ENCODE measurements at regions not wholly inside any gene's neighbourhood (a gene's known extent, or its start where the extent isn't known, plus 50 kb on each side); places are given as distances from the start of the nearest gene placed in this dataset.
"Not testable (repeated sequence)": the region's sequence is repeated elsewhere in the genome, so short reads cannot be mapped to it uniquely, and the experiment has no call there.

- no peak overlapping the region for H3K4me3 Mint-ChIP-seq (ENCODE audit: low read depth)
- no peaks in the 10 kb centered on the region for H3K9me3 Mint-ChIP-seq (ENCODE audit: low read depth)
- no peak overlapping the region for H3K27ac Mint-ChIP-seq
- DNase-seq (ENCODE audit: low spot score, unreplicated experiment) = no peak
- peaks cover 3% of the 10 kb centered on the region for H3K27me3 Mint-ChIP-seq
- no peaks in the 10 kb centered on the region for H3K36me3 Mint-ChIP-seq (ENCODE audit: insufficient read depth)
- peaks cover 7% of the 10 kb centered on the region for H3K4me1 Mint-ChIP-seq (ENCODE audit: low read depth)
- no peak for TF ChIP-seq CTCF (IDR thresholded peaks at IDR 0.05; ENCODE audit: unreplicated experiment)
Observed at GRCh38 chr6:134746140-134746539, 203.8 kb downstream of the ALDH8A1 start.

- not testable (repeated sequence) for H3K9me3 Mint-ChIP-seq (ENCODE audit: low read depth); H3K27ac Mint-ChIP-seq; H3K4me3 Mint-ChIP-seq (ENCODE audit: low read depth); H3K27me3 Mint-ChIP-seq; H3K4me1 Mint-ChIP-seq (ENCODE audit: low read depth); DNase-seq (ENCODE audit: low spot score, unreplicated experiment); H3K36me3 Mint-ChIP-seq (ENCODE audit: insufficient read depth)
Observed at GRCh38 chr6:134745192-134745591, 204.7 kb downstream of the ALDH8A1 start.

GRCh38 chr6:134744301-134744700, 205.6 kb downstream of the ALDH8A1 start:
- DNase-seq (ENCODE audit: low spot score, unreplicated experiment) = no peak
- Mint-ChIP-seq H3K9me3 (ENCODE audit: low read depth) (no peaks in the 10 kb centered on the region), H3K36me3 (ENCODE audit: insufficient read depth) (no peaks in the 10 kb centered on the region), H3K27ac (no peak overlapping the region), H3K4me1 (ENCODE audit: low read depth) (peaks cover 6% of the 10 kb centered on the region), H3K4me3 (ENCODE audit: low read depth) (no peak overlapping the region), H3K27me3 (peaks cover 3% of the 10 kb centered on the region)
- no peak for TF ChIP-seq CTCF (IDR thresholded peaks at IDR 0.05; ENCODE audit: unreplicated experiment)

GRCh38 chr6:134741200-134741536, 208.7 kb downstream of the ALDH8A1 start:
- no peaks in the 10 kb centered on the region for H3K9me3 Mint-ChIP-seq (ENCODE audit: low read depth)
- H3K27ac Mint-ChIP-seq = no peak overlapping the region
- TF ChIP-seq CTCF (IDR thresholded peaks at IDR 0.05; ENCODE audit: unreplicated experiment) = peak; percentile 33
- H3K4me1 Mint-ChIP-seq (ENCODE audit: low read depth) = peaks cover 6% of the 10 kb centered on the region
- H3K27me3 Mint-ChIP-seq = peaks cover 3% of the 10 kb centered on the region
- no peak overlapping the region for H3K4me3 Mint-ChIP-seq (ENCODE audit: low read depth)
- H3K36me3 Mint-ChIP-seq (ENCODE audit: insufficient read depth) = no peaks in the 10 kb centered on the region
- DNase-seq (ENCODE audit: low spot score, unreplicated experiment) = no peak

GRCh38 chr6:134740473-134741199, 209.3 kb downstream of the ALDH8A1 start:
- Mint-ChIP-seq H3K9me3 (ENCODE audit: low read depth) (no peaks in the 10 kb centered on the region), H3K27ac (no peak overlapping the region), H3K4me1 (ENCODE audit: low read depth) (peaks cover 6% of the 10 kb centered on the region), H3K36me3 (ENCODE audit: insufficient read depth) (no peaks in the 10 kb centered on the region), H3K4me3 (ENCODE audit: low read depth) (no peak overlapping the region), H3K27me3 (peaks cover 3% of the 10 kb centered on the region)
- no peak for TF ChIP-seq CTCF (IDR thresholded peaks at IDR 0.05; ENCODE audit: unreplicated experiment)
- DNase-seq (ENCODE audit: low spot score, unreplicated experiment) = no peak

- Mint-ChIP-seq H3K4me3 (ENCODE audit: low read depth) (no peak overlapping the region), H3K27ac (no peak overlapping the region), H3K27me3 (peaks cover 3% of the 10 kb centered on the region), H3K36me3 (ENCODE audit: insufficient read depth) (no peaks in the 10 kb centered on the region), H3K4me1 (ENCODE audit: low read depth) (peaks cover 6% of the 10 kb centered on the region), H3K9me3 (ENCODE audit: low read depth) (no peaks in the 10 kb centered on the region)
- no peak for TF ChIP-seq CTCF (IDR thresholded peaks at IDR 0.05; ENCODE audit: unreplicated experiment)
- DNase-seq (ENCODE audit: low spot score, unreplicated experiment) = no peak
Observed at GRCh38 chr6:134740027-134740373, 209.9 kb downstream of the ALDH8A1 start.
